Neural crest cell (in vitro differentiated cells): ENCODE measurements at regions not wholly inside any gene's neighbourhood (a gene's known extent, or its start where the extent isn't known, plus 50 kb on each side); places are given as distances from the start of the nearest gene placed in this dataset.

Source experiments
- DNase-seq: peaks from one replicate; pipeline ENCODE4 v3.0.0; 2021; ENCODE audit warnings: low read depth, mixed read lengths, low spot score
- H3K27ac Mint-ChIP-seq: one replicate; pipeline ENCODE4 v1.8.0; 2021; ENCODE audit warnings: mild to moderate bottlenecking, mixed read lengths; ENCODE audit not compliant: unreplicated experiment
- H3K27me3 Mint-ChIP-seq: 2 replicates; pipeline ENCODE4 v1.8.0; 2021; ENCODE audit warnings: low read depth, mild to moderate bottlenecking, mixed read lengths
- H3K36me3 Mint-ChIP-seq: 2 replicates; pipeline ENCODE4 v1.8.0; 2021; ENCODE audit warnings: low read depth, mild to moderate bottlenecking, mixed read lengths
- H3K4me1 Mint-ChIP-seq: 2 replicates; pipeline ENCODE4 v1.8.0; 2021; ENCODE audit warnings: mixed read lengths
- H3K4me3 Mint-ChIP-seq: one replicate; pipeline ENCODE4 v1.8.0; 2021; ENCODE audit warnings: mild to moderate bottlenecking, mixed read lengths
- H3K9me3 Mint-ChIP-seq: 2 replicates; pipeline ENCODE4 v1.8.0; 2021; ENCODE audit warnings: mixed read lengths
- TF ChIP-seq, protein P1 (sequence below): fragments of 200-600 bp; sonication (generic); conservative IDR thresholded peaks from 2 replicates; pipeline ENCODE4 v1.5.0; 2021; ENCODE audit warnings: antibody characterized with exemption, mild to moderate bottlenecking

DNA sequence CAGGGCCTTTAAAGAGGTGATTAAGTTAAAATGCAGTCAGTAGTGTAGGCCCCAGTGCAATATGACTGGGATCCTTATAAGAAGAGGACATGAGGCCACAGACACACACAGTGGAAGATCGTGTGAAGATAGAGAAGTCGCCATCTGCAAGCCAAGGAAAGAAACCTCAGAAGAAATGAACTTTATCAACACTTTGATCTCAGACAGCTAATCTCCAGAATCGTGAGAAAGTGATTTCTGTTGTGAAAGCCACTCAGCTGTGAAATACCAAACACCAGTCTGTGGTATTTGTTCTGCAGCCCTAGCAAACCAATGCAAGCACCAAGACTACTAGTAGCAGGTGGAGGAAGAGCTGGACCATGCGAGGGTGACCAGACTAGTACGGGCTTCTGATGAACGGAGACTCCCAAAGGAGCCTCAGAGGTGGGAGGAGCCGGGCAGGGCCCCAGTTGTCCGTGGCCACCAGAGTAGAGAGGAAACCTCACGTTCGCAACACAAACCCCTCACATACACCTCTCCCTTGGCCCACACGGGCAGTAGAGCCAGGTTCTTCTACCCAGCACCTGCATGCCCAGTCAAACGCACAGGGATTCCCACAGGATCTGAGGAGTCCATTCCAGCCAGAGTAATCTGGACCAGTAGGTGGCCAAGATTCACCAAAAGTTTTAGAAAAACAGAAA, 243.0 kb downstream of the TTC8 start:
- TF ChIP-seq, protein P1, sequence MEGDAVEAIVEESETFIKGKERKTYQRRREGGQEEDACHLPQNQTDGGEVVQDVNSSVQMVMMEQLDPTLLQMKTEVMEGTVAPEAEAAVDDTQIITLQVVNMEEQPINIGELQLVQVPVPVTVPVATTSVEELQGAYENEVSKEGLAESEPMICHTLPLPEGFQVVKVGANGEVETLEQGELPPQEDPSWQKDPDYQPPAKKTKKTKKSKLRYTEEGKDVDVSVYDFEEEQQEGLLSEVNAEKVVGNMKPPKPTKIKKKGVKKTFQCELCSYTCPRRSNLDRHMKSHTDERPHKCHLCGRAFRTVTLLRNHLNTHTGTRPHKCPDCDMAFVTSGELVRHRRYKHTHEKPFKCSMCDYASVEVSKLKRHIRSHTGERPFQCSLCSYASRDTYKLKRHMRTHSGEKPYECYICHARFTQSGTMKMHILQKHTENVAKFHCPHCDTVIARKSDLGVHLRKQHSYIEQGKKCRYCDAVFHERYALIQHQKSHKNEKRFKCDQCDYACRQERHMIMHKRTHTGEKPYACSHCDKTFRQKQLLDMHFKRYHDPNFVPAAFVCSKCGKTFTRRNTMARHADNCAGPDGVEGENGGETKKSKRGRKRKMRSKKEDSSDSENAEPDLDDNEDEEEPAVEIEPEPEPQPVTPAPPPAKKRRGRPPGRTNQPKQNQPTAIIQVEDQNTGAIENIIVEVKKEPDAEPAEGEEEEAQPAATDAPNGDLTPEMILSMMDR = no peak
- Mint-ChIP-seq H3K27me3 (no peaks in the 10 kb centered on the region), H3K4me3 (no peak overlapping the region), H3K36me3 (no peaks in the 10 kb centered on the region), H3K9me3 (no peaks in the 10 kb centered on the region), H3K4me1 (no peaks in the 10 kb centered on the region), H3K27ac (no peak overlapping the region)
- DNase-seq = no peak

DNA sequence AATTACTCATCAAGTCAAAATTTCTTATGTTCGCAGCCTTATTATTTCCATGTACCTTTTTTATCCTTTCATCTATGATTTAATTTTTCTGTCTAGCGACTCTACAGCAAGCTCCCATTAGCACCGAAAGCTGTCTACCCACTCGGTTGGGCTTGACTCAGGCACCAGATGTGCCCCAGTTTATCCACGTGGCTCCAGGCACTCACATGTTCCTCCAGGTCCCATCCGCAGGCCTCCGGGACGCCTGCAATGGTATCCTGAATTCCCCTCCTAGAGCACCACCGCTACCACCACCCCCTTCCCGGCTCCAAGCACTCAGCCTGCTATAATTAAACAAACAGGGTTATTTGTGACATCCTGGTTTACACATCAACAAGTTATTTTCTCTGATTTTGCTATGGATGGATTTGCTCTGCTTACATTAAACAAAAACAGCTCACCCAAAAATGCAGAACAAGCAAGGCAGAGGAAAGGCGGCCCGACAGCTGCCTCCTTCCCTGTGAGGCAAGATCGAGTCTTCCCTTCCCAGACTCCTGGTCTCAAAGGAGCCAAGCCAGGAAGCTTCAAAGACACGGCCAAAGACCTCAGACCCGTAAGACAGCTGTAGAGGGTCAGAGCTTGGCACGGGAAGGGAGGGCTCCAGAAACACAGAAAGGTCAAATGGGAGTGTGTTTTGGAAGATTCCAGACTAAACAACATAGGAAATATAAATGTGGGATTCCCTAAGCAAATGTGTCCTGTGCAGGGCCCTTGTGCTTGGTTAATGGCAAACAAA, 253.8 kb downstream of the TTC8 start:
- Mint-ChIP-seq H3K27me3 (no peaks in the 10 kb centered on the region), H3K27ac (peak overlapping the region; percentile 36), H3K9me3 (no peaks in the 10 kb centered on the region), H3K4me1 (no peaks in the 10 kb centered on the region), H3K4me3 (no peak overlapping the region), H3K36me3 (no peaks in the 10 kb centered on the region)
- DNase-seq = no peak
- TF ChIP-seq, protein P1 = no peak

DNA sequence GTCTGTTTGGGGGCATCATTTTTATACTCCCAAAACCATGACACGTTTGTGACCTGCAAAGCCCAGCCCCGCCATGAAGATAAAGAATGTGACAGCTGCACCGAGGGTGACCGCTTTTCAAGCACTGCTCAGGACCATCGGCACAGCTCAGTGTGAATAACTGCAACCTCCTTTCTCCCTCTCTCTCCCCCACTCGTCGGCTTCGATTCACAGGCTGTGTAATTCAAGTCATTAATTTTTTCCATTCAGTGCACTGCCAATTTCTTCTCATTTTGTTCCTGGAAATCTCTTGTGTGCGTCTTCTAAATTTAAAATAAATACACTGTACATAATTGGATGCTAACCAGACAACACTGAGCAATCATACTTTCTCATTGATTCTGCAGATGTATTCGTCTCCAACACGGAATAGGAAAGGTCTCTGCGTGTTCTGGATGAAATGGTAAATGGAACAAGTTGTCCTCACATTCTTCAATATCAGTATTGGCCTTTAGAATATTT, 260.8 kb downstream of the TTC8 start:
- no peaks in the 10 kb centered on the region for H3K27me3 Mint-ChIP-seq
- H3K9me3 Mint-ChIP-seq = no peaks in the 10 kb centered on the region
- H3K4me1 Mint-ChIP-seq = no peaks in the 10 kb centered on the region
- no peak for DNase-seq
- H3K4me3 Mint-ChIP-seq = no peak overlapping the region
- no peak overlapping the region for H3K27ac Mint-ChIP-seq
- TF ChIP-seq, protein P1 = no peak
- H3K36me3 Mint-ChIP-seq = no peaks in the 10 kb centered on the region

DNA sequence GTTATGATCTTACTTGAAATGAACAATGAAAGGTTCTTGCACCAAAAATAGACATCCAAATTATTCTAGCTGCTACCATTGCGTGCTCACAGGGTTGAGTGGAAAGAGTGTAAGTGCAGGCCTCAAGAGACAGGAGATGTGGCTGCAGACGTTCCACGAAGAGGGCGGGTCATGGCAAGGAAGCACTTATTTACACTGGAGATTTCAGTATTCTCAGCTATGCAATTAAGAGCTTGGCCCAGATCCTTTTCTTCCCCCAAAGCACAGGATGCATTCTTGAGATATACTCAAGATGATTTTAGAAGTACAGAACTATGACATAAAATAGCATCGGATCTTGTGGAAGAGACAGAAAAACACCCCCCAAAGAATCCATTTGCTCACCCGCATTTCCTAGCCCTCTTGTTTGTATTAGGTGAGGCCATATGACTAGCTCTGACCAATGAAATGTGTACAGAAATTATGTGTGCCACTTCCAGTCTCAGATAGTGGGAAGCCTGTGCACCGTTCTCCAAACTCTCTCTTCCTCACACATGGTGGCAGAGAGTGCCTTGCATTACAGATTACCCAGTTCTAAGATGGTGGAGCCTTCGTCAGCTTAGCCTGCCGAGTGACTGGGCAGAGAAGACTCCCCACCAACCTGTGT, 261.4 kb downstream of the TTC8 start:
- no peaks in the 10 kb centered on the region for H3K4me1 Mint-ChIP-seq
- TF ChIP-seq, protein P1 = no peak
- no peak overlapping the region for H3K4me3 Mint-ChIP-seq
- H3K27me3 Mint-ChIP-seq = no peaks in the 10 kb centered on the region
- H3K9me3 Mint-ChIP-seq = no peaks in the 10 kb centered on the region
- no peaks in the 10 kb centered on the region for H3K36me3 Mint-ChIP-seq
- H3K27ac Mint-ChIP-seq = no peak overlapping the region
- DNase-seq = no peak

DNA sequence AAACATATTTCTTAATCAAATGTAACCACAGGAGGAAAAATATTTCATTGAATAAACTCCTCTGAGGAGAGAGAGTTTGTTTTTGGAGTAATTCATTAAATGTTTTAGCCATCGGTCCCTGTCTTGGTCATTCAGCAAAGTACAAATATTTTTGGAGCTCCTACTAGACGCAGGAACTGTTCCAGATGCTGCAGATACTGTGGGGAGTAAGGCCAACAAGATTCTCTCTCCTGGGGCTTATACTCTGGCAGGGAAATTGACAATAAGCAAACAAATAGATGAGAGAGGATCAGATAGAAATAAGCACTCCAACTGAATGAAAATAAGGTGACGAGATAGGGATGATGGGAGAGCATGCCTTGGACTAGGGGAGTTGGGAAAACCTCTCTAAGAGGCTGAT, 264.1 kb downstream of the TTC8 start:
- Mint-ChIP-seq H3K36me3 (peaks cover 2% of the 10 kb centered on the region), H3K4me3 (no peak overlapping the region), H3K9me3 (no peaks in the 10 kb centered on the region), H3K4me1 (no peaks in the 10 kb centered on the region), H3K27me3 (no peaks in the 10 kb centered on the region), H3K27ac (no peak overlapping the region)
- TF ChIP-seq, protein P1 = no peak
- no peak for DNase-seq
